Loucy (cell line): ENCODE measurements at regions not wholly inside any gene's neighbourhood (a gene's known extent, or its start where the extent isn't known, plus 50 kb on each side); places are given as distances from the start of the nearest gene placed in this dataset.

Source experiments
- CTCF ChIP-seq: fragments of 200-600 bp; sonication (generic); conservative IDR thresholded peaks from 2 replicates; pipeline ENCODE4 v1.5.1; 2014; ENCODE audit warnings: mild to moderate bottlenecking, antibody characterized with exemption, low read length
- EZH2phosphoT487 ChIP-seq: fragments of 200-600 bp; IDR thresholded peaks from 2 replicates; pipeline ENCODE4 v1.6.1; 2018; ENCODE audit warnings: antibody characterized with exemption, mild to moderate bottlenecking, moderate library complexity, borderline replicate concordance

DNA sequence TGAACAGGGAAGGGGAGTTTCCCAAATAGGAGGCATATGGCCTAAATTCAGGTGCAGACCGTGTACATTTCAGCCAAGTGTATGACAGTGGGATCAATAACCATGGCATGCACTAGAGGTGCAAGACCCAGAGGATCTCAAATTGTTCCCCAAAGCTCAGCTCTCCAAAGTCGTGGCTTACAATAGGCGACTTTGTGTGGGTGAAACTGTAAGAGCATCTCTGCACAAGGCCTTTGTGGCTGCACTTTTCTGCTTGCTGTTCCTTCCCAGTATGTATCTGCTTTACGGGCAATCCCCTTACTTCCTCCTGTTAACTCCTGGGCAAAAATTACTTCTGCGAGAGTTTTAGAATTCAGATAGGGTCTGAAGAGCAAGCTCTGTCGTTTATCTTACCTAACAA, 518.3 kb upstream of the ZFP42 start:
- TF ChIP-seq CTCF (no peak), EZH2phosphoT487 (no peak)
